BE2C (cell line): ENCODE measurements at regions not wholly inside any gene's neighbourhood (a gene's known extent, or its start where the extent isn't known, plus 50 kb on each side); places are given as distances from the start of the nearest gene placed in this dataset.

Experiments
- DNase-seq: peaks from one replicate; pipeline ENCODE4 v3.0.0-alpha.2; 2020
- H3K27me3 ChIP-seq: fragments of 250-450 bp; sonication (Bioruptor Pico); 2 replicates; pipeline ENCODE4 v1.5.1; 2020; ENCODE audit warnings: mild to moderate bottlenecking
- H3K36me3 ChIP-seq: fragments of 250-450 bp; sonication (Bioruptor Pico); 2 replicates; pipeline ENCODE4 v1.5.1; 2020; ENCODE audit warnings: mild to moderate bottlenecking
- H3K4me1 ChIP-seq: fragments of 250-450 bp; sonication (Bioruptor Pico); 2 replicates; pipeline ENCODE4 v1.5.1; 2020
- H3K4me3 ChIP-seq: 2 replicates; pipeline ENCODE4 v1.5.1; 2011; ENCODE audit warnings: low read depth, low read length
- H3K9me3 ChIP-seq: fragments of 250-450 bp; sonication (Bioruptor Pico); 2 replicates; pipeline ENCODE4 v1.5.1; 2020
- CTCF ChIP-seq: IDR thresholded peaks from 2 replicates; pipeline ENCODE4 v1.5.1; 2012; ENCODE audit warnings: mild to moderate bottlenecking, low read depth, low read length

GRCh38 chrX:120740072-120740471 lies 110.2 kb upstream of the C1GALT1C1 start:
- H3K36me3 ChIP-seq: no peaks in the 10 kb centered on the region
- no peaks in the 10 kb centered on the region for H3K4me1 ChIP-seq
- no peaks in the 10 kb centered on the region for H3K27me3 ChIP-seq
- H3K4me3 ChIP-seq: no peak overlapping the region
- no peaks in the 10 kb centered on the region for H3K9me3 ChIP-seq
- no peak for DNase-seq
- no peak for TF ChIP-seq CTCF

- H3K36me3 ChIP-seq: no peaks in the 10 kb centered on the region
- no peak overlapping the region for H3K4me3 ChIP-seq
- no peaks in the 10 kb centered on the region for H3K27me3 ChIP-seq
- no peak for DNase-seq
- H3K9me3 ChIP-seq: no peaks in the 10 kb centered on the region
- no peak for TF ChIP-seq CTCF
- H3K4me1 ChIP-seq: no peaks in the 10 kb centered on the region
These were observed 109.4 kb upstream of the C1GALT1C1 start for GRCh38 chrX:120739300-120739699.

GRCh38 chrX:120736989-120737388 lies 107.1 kb upstream of the C1GALT1C1 start:
- H3K9me3 ChIP-seq: no peaks in the 10 kb centered on the region
- no peak for TF ChIP-seq CTCF
- H3K36me3 ChIP-seq: no peaks in the 10 kb centered on the region
- H3K4me3 ChIP-seq: no peak overlapping the region
- no peaks in the 10 kb centered on the region for H3K4me1 ChIP-seq
- DNase-seq: no peak
- H3K27me3 ChIP-seq: no peaks in the 10 kb centered on the region

GRCh38 chrX:120735966-120736365 lies 106.1 kb upstream of the C1GALT1C1 start:
- no peak for TF ChIP-seq CTCF
- Histone ChIP-seq H3K4me1 (no peaks in the 10 kb centered on the region), H3K4me3 (no peak overlapping the region), H3K36me3 (no peaks in the 10 kb centered on the region), H3K27me3 (no peaks in the 10 kb centered on the region), H3K9me3 (no peaks in the 10 kb centered on the region)
- no peak for DNase-seq

- no peaks in the 10 kb centered on the region for H3K4me1 ChIP-seq
- no peak for DNase-seq
- H3K36me3 ChIP-seq: no peaks in the 10 kb centered on the region
- H3K9me3 ChIP-seq: no peaks in the 10 kb centered on the region
- H3K27me3 ChIP-seq: no peaks in the 10 kb centered on the region
- TF ChIP-seq CTCF: no peak
- H3K4me3 ChIP-seq: no peak overlapping the region
These were observed 103.0 kb upstream of the C1GALT1C1 start for GRCh38 chrX:120732879-120733278.

- Histone ChIP-seq H3K27me3 (no peaks in the 10 kb centered on the region), H3K9me3 (no peaks in the 10 kb centered on the region), H3K4me1 (no peaks in the 10 kb centered on the region), H3K4me3 (no peak overlapping the region), H3K36me3 (no peaks in the 10 kb centered on the region)
- no peak for TF ChIP-seq CTCF
- DNase-seq: no peak
These were observed 102.6 kb upstream of the C1GALT1C1 start for GRCh38 chrX:120732461-120732860.
